HepG2 (cell line): ENCODE measurements at regions not wholly inside any gene's neighbourhood (a gene's known extent, or its start where the extent isn't known, plus 50 kb on each side); places are given as distances from the start of the nearest gene placed in this dataset.

Experiments used
- ATAC-seq: fragments of 200-7000 bp; cut with Tn5 transposase; 3 replicates; pipeline ENCODE4 v1.9.1; 2020; ENCODE audit warnings: mild to moderate bottlenecking, moderate library complexity
- BruUV-seq: library from RNA; stranded (reverse); fragments of 400-500 nt; replicated peaks from 2 replicates; lab custom pipeline; 2021; lab: Mats Ljungman, UMichigan
- CTCF ChIA-PET: fragments of 300-600 bp; formaldehyde crosslinking; extraction: SDS; loops from one replicate; lab custom pipeline; 2021; ENCODE audit warnings: low total read pairs, inconsistent platforms, low intra/inter-chr PET ratio; lab: Yijun Ruan, JAX
- POLR2A ChIA-PET: fragments of 350-600 bp; sonication (Branson Sonifier 250); formaldehyde crosslinking; loops from one replicate; lab custom pipeline; 2020; ENCODE audit warnings: antibody characterized with exemption, inconsistent platforms; lab: Yijun Ruan, JAX
- DNase-seq: peaks from one replicate; pipeline ENCODE4 v3.0.0-alpha.2; 2015; ENCODE audit warnings: low spot score
- FAIRE-seq: peaks from 3 replicates; lab custom pipeline; 2011; peaks lifted over from hg19 to GRCh38; lab: Jason Lieb, UNC
- H2AFZ ChIP-seq: one replicate; pipeline ENCODE4 v1.6.1; 2011; ENCODE audit warnings: low read length, inconsistent platforms
- H3K27ac ChIP-seq: fragments of 300-600 bp; 3 replicates; pipeline ENCODE4 v1.8.0; 2011; ENCODE audit warnings: mixed run types, mild to moderate bottlenecking, mixed read lengths, low read length, inconsistent platforms; ENCODE audit not compliant: insufficient read depth; ENCODE audit errors: extremely low read length
- H3K27me3 ChIP-seq, 2 experiments: fragments of 200-600 bp in 1 of 2; 2 replicates in 1 of 2; 3 replicates in 1 of 2; pipeline versions ENCODE4 v1.6.0 to v1.8.0; 2011; ENCODE audit warnings: low read length in 2 of 2, mild to moderate bottlenecking in 2 of 2, moderate library complexity in 2 of 2, inconsistent platforms in 1 of 2; ENCODE audit not compliant: insufficient read depth in 2 of 2, control insufficient read depth in 1 of 2
- H3K36me3 ChIP-seq, 2 experiments: fragments of 200-600 bp in 1 of 2; replicated peaks in 1 of 2; 2 replicates in 1 of 2; 3 replicates in 1 of 2; pipeline versions ENCODE4 v1.5.1 to v1.8.0; 2011; ENCODE audit warnings: low read length in 2 of 2, inconsistent platforms in 1 of 2; ENCODE audit not compliant: insufficient read depth in 2 of 2, control insufficient read depth in 1 of 2
- H3K4me1 ChIP-seq: 2 replicates; pipeline ENCODE4 v1.5.1; 2012; ENCODE audit warnings: low read length, inconsistent platforms; ENCODE audit not compliant: insufficient read depth
- H3K4me2 ChIP-seq: 2 replicates; pipeline ENCODE4 v1.6.0; 2011; ENCODE audit warnings: low read depth, low read length, inconsistent platforms
- H3K4me3 ChIP-seq, 3 experiments: fragments of 200-600 bp in 1 of 3; sonication (generic), shearing (Covaris generic) in 1 of 3; replicated peaks in 1 of 3; 2 replicates each; pipeline ENCODE4 v1.5.1; 2011 to 2016; ENCODE audit warnings: low read length in 3 of 3, inconsistent platforms in 2 of 3, low read depth in 2 of 3, mild to moderate bottlenecking in 2 of 3, control low read depth in 1 of 3, mixed read lengths in 1 of 3; ENCODE audit not compliant: insufficient read depth in 1 of 3
- H3K79me2 ChIP-seq: one replicate; pipeline ENCODE4 v1.6.1; 2011; ENCODE audit warnings: low read length, inconsistent platforms; ENCODE audit not compliant: insufficient read depth
- H3K9ac ChIP-seq: 2 replicates; pipeline ENCODE4 v1.6.0; 2011; ENCODE audit warnings: mild to moderate bottlenecking, low read depth, low read length, inconsistent platforms; ENCODE audit not compliant: insufficient read depth
- H3K9me3 ChIP-seq: 2 replicates; pipeline ENCODE4 v1.5.1; 2012; ENCODE audit warnings: mild to moderate bottlenecking, low read length
- H4K20me1 ChIP-seq: 2 replicates; pipeline ENCODE4 v1.6.0; 2011; ENCODE audit warnings: inconsistent platforms, mild to moderate bottlenecking, low read length, moderate library complexity; ENCODE audit not compliant: insufficient read depth
- CREB1 ChIP-seq, 2 experiments: fragments of 450-650 bp in 1 of 2; IDR thresholded peaks; 2 replicates each; pipeline ENCODE4 v1.6.1; 2016 to 2017; ENCODE audit warnings: control low read depth in 1 of 2, mild to moderate bottlenecking in 1 of 2, missing compliant biosample characterization in 1 of 2, missing genetic modification characterization in 1 of 2
- GABPB1 ChIP-seq: IDR thresholded peaks from 2 replicates; pipeline ENCODE4 v1.6.1; 2016; ENCODE audit warnings: mild to moderate bottlenecking, missing genetic modification reagents, moderate library complexity, missing compliant biosample characterization
- HDAC6 ChIP-seq: fragments of 200-600 bp; sonication (generic); IDR thresholded peaks from 2 replicates; pipeline ENCODE4 v1.7.0; 2017; ENCODE audit warnings: mild to moderate bottlenecking, antibody characterized with exemption, low read length, low read depth
- NCOA1 ChIP-seq: sonication (generic); formaldehyde crosslinking; IDR thresholded peaks from 2 replicates; pipeline ENCODE4 v1.9.0; 2021; ENCODE audit warnings: missing genetic modification reagents
- RBM22 ChIP-seq: fragments of 200-400 bp; formaldehyde crosslinking; optimal IDR thresholded peaks from 2 replicates; pipeline ENCODE3; 2017; ENCODE audit warnings: mild to moderate bottlenecking, low read length, moderate library complexity
- SAP130 ChIP-seq: IDR thresholded peaks from 2 replicates; pipeline ENCODE4 v1.6.1; 2016; ENCODE audit warnings: low read depth
- ZNF274 ChIP-seq: sonication (generic); formaldehyde crosslinking; IDR thresholded peaks from 2 replicates; pipeline ENCODE4 v1.5.1; 2020; ENCODE audit warnings: mild to moderate bottlenecking, missing genetic modification reagents
- WGBS: methylation state at CpG from one replicate; pipeline ENCODE4 v1.1.6; 2017; ENCODE audit warnings: low lambda C conversion rate; 5-methylcytosine and 5-hydroxymethylcytosine counted together
- in situ Hi-C: cut with HindIII; loops from 2 replicates; pipeline ENCODE4 v1.10.0; 2017; ENCODE audit warnings: low pct_unique_long_range_greater_than_20kb; ENCODE audit not compliant: extremely low pct_ligation_motif_present
- intact Hi-C: fragments of 100-400 bp; cut with micrococcal nuclease; formaldehyde crosslinking; loops from one replicate; pipeline ENCODE4 v1.10.0; 2022; ENCODE audit not compliant: unreplicated experiment
- TF ChIP-seq, protein P1 (sequence below): sonication (generic); formaldehyde crosslinking; IDR thresholded peaks from 2 replicates; pipeline ENCODE4 v1.4.0; 2020; ENCODE audit warnings: low read depth, missing genetic modification reagents

GRCh38 chr1:227454686-227455085, 108.7 kb upstream of the ZNF678 start:
- FAIRE-seq (no peak), DNase-seq (no peak), ATAC-seq (no peak)
- no peak overlapping the region for H3K9ac ChIP-seq
- H3K4me1 ChIP-seq, result no peaks in the 10 kb centered on the region
- intact Hi-C loops (no loop called here), in situ Hi-C loops (no loop called here)
- H4K20me1 ChIP-seq, result no peaks in the 10 kb centered on the region
- 16% methylated on average over 4 of the region's 4 CpGs for WGBS
- H2AFZ ChIP-seq, result no peak overlapping the region
- H3K4me3 ChIP-seq, result no peak overlapping the region
- peaks cover 0 to 22% of the 10 kb centered on the region in 2 experiments; a peak in 2 of 5 replicates for H3K27me3 ChIP-seq
- H3K4me2 ChIP-seq, result no peak overlapping the region
- H3K9me3 ChIP-seq, result no peaks in the 10 kb centered on the region
- ChIA-PET CTCF (no interaction called here), POLR2A (no interaction called here)
- no TSS peak for BruUV-seq
- H3K36me3 ChIP-seq, result no peaks in the 10 kb centered on the region
- no peaks in the 10 kb centered on the region for H3K79me2 ChIP-seq
- no peak overlapping the region for H3K27ac ChIP-seq
- TF ChIP-seq, protein P1, sequence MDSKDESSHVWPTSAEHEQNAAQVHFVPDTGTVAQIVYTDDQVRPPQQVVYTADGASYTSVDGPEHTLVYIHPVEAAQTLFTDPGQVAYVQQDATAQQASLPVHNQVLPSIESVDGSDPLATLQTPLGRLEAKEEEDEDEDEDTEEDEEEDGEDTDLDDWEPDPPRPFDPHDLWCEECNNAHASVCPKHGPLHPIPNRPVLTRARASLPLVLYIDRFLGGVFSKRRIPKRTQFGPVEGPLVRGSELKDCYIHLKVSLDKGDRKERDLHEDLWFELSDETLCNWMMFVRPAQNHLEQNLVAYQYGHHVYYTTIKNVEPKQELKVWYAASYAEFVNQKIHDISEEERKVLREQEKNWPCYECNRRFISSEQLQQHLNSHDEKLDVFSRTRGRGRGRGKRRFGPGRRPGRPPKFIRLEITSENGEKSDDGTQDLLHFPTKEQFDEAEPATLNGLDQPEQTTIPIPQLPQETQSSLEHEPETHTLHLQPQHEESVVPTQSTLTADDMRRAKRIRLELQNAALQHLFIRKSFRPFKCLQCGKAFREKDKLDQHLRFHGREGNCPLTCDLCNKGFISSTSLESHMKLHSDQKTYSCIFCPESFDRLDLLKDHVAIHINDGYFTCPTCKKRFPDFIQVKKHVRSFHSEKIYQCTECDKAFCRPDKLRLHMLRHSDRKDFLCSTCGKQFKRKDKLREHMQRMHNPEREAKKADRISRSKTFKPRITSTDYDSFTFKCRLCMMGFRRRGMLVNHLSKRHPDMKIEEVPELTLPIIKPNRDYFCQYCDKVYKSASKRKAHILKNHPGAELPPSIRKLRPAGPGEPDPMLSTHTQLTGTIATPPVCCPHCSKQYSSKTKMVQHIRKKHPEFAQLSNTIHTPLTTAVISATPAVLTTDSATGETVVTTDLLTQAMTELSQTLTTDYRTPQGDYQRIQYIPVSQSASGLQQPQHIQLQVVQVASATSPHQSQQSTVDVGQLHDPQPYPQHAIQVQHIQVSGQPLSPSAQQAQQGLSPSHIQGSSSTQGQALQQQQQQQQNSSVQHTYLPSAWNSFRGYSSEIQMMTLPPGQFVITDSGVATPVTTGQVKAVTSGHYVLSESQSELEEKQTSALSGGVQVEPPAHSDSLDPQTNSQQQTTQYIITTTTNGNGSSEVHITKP (CRISPR knock-in tag), result no peak
- TF ChIP-seq HDAC6 (no peak), RBM22 (no peak), CREB1 (IDR thresholded peaks at IDR 0.05) (no peak), CREB1 (CRISPR knock-in tag; IDR thresholded peaks at IDR 0.05) (no peak), ZNF274 (CRISPR knock-in tag) (no peak), NCOA1 (CRISPR knock-in tag) (no peak), SAP130 (CRISPR knock-in tag) (no peak), GABPB1 (CRISPR knock-in tag) (no peak)
